HG03108 (cell line): ENCODE measurements at regions not wholly inside any gene's neighbourhood (a gene's known extent, or its start where the extent isn't known, plus 50 kb on each side); places are given as distances from the start of the nearest gene placed in this dataset.

Source experiments
- ATAC-seq: cut with Tn5 transposase; IDR thresholded peaks from one replicate; pipeline ENCODE4 v1.9.1; 2021; ENCODE audit warnings: moderate library complexity; ENCODE audit not compliant: unreplicated experiment

DNA sequence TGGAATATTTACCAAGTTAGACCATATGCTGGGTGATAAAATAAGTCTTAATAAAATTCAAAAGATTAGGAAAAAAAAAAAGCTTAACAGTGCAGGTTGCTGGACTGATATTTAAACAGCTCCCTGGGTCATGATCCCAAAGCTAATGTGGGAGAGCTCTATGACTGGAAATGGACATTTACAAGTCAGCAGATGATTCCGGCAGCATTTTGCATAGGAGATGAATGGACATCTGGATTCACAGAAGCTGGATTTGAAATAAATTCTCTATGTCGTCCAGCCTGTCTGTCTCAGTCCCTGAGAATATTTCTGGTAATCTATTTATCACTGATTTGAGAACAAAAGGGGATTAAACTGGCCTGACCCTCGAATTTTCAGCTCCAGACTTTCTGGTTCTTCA, 52.3 kb upstream of the KLHL25 start:
- no peak for ATAC-seq

DNA sequence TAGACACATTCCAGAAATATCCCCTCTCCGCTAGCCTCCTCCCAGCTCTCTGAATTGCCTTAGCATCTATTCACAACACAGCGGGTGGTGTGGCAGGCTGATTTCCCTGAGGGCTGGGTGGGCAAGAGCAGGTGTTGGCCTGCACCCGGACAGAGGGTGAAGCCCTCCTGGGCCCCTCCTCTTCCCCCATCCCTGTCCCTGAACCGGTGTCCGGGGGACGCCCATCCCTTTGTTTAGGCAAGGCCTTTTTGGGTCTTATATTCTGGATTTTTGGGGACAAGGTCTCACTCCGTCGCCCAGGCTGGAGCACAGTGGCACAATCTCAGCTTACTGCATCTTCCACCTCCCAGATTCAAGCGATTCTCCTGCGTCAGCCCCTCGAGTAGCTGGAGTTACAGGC, 55.2 kb upstream of the KLHL25 start:
- no peak for ATAC-seq

DNA sequence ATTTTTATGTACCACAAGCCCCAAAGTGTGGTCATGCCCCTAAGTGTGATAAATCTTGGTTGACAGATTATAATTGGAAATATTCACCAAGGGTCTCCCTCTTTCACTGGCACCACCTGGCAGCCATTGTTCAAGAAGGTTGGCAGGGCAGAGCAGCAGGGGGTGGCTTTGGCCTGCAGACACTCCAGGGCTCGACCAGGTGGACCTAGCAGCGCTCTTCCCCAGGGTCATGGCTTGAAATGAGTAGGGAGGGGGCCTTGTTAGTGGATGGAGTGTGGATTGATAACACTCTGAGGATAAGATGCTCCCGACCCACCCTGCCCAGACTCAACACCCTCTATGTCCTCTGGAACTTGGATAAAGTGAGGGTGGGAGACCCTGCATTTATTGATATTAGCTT, 58.2 kb upstream of the KLHL25 start:
- no peak for ATAC-seq

- peak; percentile 56 for ATAC-seq
These were observed 59.8 kb upstream of the KLHL25 start for GRCh38 chr15:85854345-85855097.

DNA sequence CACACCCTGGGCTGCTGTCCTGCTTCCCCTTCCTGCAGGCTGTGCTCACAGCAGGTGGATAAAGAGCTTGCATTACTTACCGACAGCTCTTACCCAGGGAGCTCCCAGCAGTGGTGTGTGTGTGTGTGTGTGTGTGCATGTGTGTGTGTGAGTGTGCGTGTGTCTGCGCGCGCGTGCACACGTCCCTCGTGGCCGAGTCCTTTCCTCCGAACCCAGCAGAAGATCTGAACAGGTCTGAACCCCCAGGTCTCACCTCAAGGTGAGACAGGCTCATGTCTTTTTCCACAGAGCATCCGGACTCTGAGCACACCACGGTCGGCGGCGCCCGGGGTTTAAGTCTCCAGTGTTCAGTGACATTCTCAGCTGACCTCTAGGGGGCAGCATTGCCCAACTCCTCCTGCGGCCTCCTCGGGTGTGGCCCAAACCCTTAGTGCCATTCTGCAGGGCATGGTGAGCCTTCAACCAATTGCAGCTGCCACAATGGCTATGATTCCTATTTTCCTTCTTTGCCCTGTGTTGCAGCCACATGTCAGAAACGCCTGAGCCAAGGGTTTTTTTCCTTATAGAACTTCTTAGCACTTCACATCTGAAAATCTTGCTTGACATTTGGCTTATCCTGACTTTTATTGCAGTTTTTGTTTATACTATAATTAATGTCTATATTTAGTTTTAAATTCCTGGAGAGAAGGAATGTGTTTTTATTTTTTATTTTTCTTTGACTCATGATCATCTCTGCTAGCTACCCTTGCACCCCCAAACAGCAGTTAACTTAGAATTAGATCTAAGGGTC, 64.1 kb upstream of the KLHL25 start:
- peak; percentile 81 for ATAC-seq

GRCh38 chr15:85859671-85860070, 64.9 kb upstream of the KLHL25 start:
- no peak for ATAC-seq

GRCh38 chr15:85860394-85861161, 65.9 kb upstream of the KLHL25 start:
- no peak for ATAC-seq

DNA sequence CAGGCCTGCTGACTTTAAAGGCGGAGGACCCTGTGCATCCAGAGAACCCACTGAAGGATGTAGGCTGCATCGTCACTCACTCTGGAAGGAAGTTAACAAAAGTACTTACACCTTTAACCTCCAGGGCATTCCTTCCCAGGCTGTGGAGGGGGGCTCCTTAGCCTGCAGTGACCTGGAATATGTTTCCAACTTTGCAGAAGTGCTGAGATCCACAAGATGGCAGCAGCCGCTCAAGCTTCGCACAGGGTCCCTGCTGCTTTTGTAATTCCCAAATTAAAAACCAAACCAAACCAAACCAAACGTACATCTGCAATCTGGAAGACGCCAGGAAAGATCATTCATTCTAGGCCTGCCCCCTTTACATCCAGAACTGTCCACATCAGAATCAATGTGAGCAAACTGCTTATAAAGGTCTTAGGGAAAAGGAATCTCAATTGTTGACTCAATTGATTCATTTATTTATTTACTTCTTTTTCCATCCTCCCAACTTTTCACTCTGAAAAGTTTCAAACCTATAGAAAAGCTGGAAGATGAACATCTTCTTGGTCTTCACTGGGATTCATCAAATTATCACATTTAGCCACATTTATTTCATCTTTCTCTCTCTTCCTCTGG, 70.5 kb upstream of the KLHL25 start:
- ATAC-seq = no peak

GRCh38 chr15:85867250-85867649, 72.5 kb upstream of the KLHL25 start:
- no peak for ATAC-seq

DNA sequence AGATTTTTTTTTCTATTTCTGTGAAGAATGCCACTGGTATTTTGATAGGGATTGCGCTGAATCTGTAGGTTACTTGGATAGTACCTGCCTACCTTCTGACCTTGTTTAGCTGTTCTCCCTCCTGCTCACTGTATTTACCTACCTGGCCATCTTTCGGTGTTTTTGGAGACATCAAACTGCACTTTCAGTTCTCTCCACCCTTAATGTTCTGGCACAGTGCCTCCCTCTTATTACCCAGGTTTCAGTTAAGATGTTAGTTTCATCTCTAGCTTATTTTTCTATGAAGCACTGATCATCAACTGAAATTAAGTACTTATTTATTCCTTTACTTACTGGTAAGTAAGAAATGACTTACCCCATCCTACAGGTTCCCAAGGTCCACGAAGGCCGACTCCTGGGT, 74.4 kb upstream of the KLHL25 start:
- ATAC-seq = no peak

- no peak for ATAC-seq
These were observed 75.7 kb upstream of the KLHL25 start for GRCh38 chr15:85870216-85871014.

- ATAC-seq = no peak
These were observed 76.8 kb upstream of the KLHL25 start for GRCh38 chr15:85871545-85871944.

DNA sequence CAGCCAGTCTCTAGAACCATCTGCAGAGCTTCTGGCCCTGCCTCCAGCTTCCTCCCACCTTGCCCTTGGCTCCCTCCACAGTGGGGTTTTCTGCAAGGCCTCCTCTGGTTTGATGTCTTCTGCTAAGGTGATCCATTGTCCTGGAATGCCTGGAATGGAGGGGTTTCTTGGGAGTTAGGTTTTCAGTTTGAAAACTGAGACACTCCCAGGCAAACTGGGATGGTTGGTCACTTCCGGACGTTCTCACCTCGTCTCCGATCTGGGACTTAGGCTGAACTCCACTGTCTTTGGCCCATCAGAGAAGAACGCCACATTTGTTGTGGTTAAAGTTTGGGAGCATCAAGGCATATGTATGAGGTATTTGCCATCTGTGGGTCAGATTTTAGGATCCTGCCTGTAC, 77.4 kb upstream of the KLHL25 start:
- ATAC-seq = no peak

GRCh38 chr15:85874236-85874635, 79.5 kb upstream of the KLHL25 start:
- no peak for ATAC-seq

GRCh38 chr15:85875756-85876155, 81.0 kb upstream of the KLHL25 start:
- no peak for ATAC-seq

GRCh38 chr15:85878828-85879225, 84.1 kb upstream of the KLHL25 start:
- no peak for ATAC-seq

DNA sequence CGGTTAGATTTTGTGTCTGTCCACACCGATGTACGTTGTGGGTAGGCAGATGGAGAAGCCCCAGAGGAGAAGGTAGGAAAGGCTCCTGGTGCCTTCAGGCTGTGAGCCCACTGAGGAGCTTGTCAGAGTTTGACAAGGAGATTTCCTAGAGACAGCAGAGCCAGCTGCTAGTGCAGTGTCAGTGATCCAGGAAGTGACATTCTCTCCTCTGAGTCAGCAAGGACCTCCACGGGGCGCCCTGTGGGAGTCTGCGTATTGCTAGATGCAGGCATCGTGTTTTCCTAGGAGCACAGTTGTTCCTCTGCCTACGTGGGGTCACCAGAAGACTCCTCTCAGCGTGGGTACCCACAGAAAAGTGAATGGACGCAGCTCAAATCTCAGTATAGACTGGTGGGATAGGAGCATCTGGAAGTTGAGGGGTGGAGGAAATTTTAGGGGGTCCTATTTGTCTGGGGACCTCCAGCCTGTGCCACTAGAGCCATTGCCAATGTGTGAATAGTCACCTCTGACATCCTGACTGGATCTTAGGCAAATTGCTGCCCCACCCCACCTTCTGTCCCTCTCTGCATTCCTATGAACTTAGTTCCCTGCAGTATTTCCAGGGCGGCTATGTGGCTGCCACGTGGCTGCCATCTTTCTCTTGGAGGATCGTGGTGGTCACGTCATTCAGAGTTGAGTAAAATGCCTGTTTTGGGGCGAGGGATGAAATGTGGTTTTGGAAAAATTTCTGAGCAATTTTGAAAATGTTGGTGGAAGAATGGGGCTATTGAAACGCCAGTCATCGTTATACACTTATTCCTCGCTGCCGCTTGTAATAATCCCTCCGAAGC, 84.8 kb upstream of the KLHL25 start:
- ATAC-seq = no peak

- ATAC-seq = no peak
These were observed 85.9 kb upstream of the KLHL25 start for GRCh38 chr15:85880501-85881190.

- no peak for ATAC-seq
These were observed 91.6 kb upstream of the KLHL25 start for GRCh38 chr15:85886309-85886811.
